ENCODE measurements at regions not wholly inside any gene's neighbourhood (a gene's known extent, or its start where the extent isn't known, plus 50 kb on each side); places are given as distances from the start of the nearest gene placed in this dataset.
"Not testable (repeated sequence)": the region's sequence is repeated elsewhere in the genome, so short reads cannot be mapped to it uniquely, and the experiment has no call there.

GRCh38 chr1:182226618-182227017 lies 165.0 kb downstream of the GLUL start:
- no peak for DNase-seq

DNA sequence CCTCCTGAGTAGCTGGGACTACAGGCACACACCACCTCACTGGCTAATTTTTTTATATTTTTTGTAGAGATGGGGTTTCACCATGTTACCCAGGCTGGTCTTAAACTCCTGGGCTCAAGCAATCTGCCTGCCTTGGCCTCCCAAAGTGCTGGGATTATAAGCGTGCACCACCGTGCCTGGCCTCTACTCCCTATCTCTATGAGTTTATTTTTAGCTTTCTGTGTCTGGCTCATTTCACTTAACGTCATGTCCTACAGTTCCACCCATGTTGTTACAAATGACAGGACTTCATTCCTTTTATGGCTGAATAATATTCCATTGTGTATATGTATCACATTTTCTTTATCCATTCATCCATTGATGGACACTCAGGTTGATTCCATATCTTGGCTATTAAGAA lies 164.2 kb upstream of the ZNF648 start:
- DNase-seq: not testable (repeated sequence)

DNA sequence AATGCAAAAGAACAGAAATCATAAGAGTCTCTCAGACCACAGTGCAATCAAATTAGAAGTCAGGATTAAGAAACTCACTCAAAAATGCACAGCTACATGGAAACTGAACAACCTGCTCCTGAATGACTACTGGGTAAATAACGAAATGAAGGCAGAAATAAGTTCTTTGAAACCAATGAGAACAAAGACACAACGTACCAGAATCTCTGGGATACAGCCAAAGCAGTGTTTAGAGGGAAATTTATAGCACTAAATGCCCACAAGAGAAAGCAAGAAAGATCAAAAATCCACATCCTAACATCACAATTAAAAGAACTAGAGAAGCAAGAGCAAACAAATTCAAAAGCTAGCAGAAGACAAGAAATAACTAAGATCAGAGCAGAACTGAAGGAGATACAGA lies 160.5 kb upstream of the ZNF648 start:
- not testable (repeated sequence) for DNase-seq

DNA sequence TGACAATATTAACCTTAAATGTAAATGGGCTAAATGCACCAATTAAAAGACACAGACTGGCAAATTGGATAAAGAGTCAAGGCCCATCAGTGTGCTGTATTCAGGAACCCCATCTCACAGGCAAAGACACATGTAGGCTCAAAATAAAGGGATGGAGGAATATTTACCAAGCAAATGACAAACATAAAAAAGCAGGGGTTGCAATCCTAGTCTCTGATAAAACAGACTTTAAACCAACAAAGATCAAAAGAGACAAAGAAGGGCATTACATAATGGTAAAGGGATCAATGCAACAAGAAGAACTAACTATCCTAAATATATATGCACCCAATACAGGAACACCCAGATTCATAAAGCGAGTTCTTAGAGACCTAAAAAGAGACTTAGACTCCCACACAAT lies 159.9 kb upstream of the ZNF648 start:
- not testable (repeated sequence) for DNase-seq

- DNase-seq: no peak
Measured at GRCh38 chr1:182217967-182218366, 156.5 kb upstream of the ZNF648 start.

GRCh38 chr1:182217071-182217470 lies 155.6 kb upstream of the ZNF648 start:
- DNase-seq: no peak

DNA sequence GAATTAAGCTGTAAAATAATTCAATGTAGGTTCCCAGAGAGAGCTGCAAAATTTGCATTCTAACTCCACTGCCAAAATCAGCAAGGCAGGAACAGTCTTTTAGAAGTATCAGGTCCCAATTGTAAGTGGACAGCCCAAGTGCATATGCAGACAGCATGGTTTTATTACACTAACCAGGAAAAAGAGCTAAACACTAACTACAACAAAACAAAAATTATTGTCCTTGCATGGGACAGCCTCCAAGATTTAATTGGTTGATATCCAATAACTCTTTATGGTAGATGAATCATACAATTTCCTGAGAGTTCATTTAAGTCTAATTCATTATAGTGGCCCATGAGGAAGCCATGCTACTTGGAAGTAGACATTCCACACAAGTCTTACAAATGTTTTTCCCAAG lies 154.3 kb upstream of the ZNF648 start:
- DNase-seq: no peak

GRCh38 chr1:182213163-182213562 lies 151.7 kb upstream of the ZNF648 start:
- DNase-seq: no peak

DNA sequence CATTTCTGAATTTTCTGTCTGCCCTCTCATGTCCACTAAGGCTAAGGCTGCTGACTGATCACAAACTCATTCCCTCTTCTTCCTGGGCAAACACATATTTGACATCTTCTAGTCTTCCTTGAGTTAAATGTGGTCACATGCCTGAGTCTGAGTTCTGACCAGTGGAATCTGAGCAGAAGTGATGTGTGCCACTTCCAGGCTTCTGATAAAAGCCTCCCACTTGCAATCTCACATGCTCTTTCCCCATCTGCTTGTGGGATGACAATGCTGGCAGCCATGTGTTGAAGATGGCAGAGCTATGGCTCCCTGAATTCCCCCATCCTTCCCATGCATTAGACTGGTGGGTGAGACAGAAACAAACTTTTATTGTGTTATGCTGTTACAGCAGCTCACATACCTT lies 149.9 kb upstream of the ZNF648 start:
- no peak for DNase-seq

- DNase-seq: no peak
Measured at GRCh38 chr1:182210417-182210816, 148.9 kb upstream of the ZNF648 start.

- DNase-seq: no peak
Measured at GRCh38 chr1:182207300-182207699, 145.8 kb upstream of the ZNF648 start.

DNA sequence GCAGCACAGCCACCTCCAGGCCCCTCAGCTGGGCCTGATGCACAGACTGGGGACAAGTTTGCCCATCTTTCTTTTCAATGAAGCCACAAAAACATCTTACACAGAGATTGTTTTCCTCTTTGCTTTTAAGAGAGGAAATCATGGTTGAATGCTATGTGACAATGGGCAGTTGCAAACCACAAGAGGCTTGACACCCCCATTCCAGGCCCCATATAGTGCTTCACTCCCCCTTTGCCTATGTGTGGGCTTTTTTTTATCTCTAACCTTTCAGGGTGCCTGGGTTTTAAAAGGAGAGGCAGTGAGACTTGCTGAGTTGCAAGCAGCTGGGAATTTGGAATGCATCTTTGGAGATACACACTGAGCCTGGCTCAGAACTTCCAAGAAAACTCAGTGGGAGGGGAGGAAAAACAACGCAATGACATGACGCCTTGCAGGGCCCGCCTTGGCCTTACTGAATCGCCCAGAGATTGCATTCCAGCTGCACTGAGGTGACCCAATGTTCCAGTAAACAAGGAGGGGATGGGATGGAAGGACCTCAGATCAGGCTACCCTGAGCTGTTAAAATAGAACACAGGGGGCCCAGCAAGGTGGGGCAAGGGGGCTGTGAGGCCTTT lies 145.2 kb upstream of the ZNF648 start:
- no peak for DNase-seq

DNA sequence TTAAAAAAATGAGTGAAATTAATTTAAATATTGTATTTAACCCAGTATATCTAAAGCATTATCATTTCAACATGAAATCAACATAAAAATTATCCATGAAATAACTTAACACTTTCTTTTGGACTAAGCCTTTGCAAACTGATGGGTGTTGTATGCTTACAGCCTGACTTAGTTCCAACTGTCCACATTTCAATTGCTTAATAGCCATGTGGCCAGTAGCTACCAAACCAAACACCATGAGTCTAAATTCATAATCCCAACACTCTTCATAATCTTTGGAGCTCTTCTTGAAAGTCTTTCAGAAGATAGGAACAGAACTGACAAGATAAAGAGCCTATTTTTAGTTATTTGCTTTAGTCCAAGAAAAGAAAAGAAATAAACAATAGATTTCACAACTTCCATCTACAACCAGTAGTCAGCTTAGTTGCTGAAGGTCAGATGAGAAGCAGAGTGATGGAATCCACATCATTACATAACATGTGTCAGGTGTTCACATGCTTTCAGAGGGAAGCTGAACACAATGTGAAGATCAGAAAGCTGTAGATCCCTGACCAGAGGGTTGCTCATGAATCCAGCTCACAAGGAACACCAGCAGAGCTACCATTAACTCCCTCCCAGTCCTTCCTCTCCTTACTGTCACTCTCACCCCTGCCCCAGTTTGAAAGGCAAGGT lies 144.0 kb upstream of the ZNF648 start:
- no peak for DNase-seq

- DNase-seq: no peak
Measured at GRCh38 chr1:182203191-182203875, 141.8 kb upstream of the ZNF648 start.

GRCh38 chr1:182201490-182201889 lies 140.0 kb upstream of the ZNF648 start:
- not testable (repeated sequence) for DNase-seq

GRCh38 chr1:182200025-182200812 lies 138.7 kb upstream of the ZNF648 start:
- no peak for DNase-seq

DNA sequence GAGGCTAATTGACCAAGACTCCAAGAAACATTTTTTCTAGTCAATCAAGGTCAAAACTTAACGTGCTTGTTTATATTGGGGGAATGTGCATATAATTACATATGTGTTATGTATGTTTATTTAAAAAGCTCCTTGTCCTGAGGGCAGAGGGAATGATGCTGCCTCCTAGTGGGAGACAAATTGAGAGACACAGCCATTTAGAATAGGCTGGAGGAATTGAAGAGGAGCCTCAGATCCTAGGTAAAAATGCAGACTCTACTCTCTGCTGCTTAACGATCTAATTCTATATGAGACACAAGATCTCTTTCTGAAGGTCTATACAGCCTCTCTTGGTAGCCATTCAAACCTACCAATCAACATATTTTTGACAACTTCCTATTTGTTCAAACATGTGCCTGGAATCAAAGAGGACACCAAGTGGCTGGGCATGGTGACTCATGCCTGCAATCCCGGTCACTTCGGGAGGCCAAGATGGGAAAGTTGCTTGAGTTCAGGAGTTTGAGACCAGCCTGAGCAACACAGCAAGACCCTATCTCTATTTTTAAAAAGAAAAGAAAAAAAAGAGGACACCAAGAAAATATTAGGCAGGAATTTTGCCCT lies 136.6 kb upstream of the ZNF648 start:
- DNase-seq: no peak

- no peak for DNase-seq
Measured at GRCh38 chr1:182196897-182197870, 135.7 kb upstream of the ZNF648 start.

- DNase-seq: no peak
Measured at GRCh38 chr1:182195733-182196132, 134.2 kb upstream of the ZNF648 start.

GRCh38 chr1:182193908-182194550 lies 132.5 kb upstream of the ZNF648 start:
- DNase-seq: no peak

DNA sequence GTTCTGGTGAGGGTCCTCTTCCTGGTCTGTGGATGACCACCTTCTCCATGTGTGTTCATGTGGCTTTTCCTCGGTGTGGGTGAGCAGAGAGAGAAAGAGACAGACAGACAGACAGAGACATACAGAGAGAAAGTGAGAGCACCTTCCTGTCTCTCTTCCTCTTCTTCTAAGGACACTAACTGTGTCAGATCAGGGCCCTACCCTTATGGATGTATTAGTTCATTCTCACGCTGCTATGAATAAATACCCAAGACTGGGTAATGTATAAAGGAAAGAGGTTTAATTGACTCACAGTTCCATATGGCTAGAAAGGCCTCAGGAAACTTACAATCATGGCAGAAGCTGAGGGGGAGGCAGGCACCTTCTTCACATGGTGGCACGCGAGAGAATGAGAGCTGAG lies 131.5 kb upstream of the ZNF648 start:
- DNase-seq: no peak
